ENCODE measurements at regions not wholly inside any gene's neighbourhood (a gene's known extent, or its start where the extent isn't known, plus 50 kb on each side); places are given as distances from the start of the nearest gene placed in this dataset.

GRCh38 chr10:43809211-43809930 lies 160.7 kb upstream of the ZNF32 start:
- H3K27ac Mint-ChIP-seq: no peak overlapping the region
- no peak overlapping the region for H2AFZ ChIP-seq (ENCODE audit: insufficient read depth, low read depth, low read length, poor library complexity, severe bottlenecking)
- no peak for DNase-seq
- no peaks in the 10 kb centered on the region for H3K9me3 Mint-ChIP-seq
- no peak overlapping the region for H3K4me3 Mint-ChIP-seq
- no peaks in the 10 kb centered on the region for H3K79me2 ChIP-seq (ENCODE audit: insufficient read depth, low read length)
- no peaks in the 10 kb centered on the region for H3K4me1 ChIP-seq (ENCODE audit: control insufficient read depth in 1 of 2, insufficient read depth in 2 of 2, low read length in 2 of 2)
- no peaks in the 10 kb centered on the region for H3K36me3 Mint-ChIP-seq
- H3K9ac ChIP-seq (ENCODE audit: insufficient read depth, low read length, poor library complexity, severe bottlenecking): no peak overlapping the region
- peaks cover 11% of the 10 kb centered on the region for H3K4me1 Mint-ChIP-seq
- no peaks in the 10 kb centered on the region for H3K36me3 ChIP-seq (replicated peaks in 1 of 2; ENCODE audit: control insufficient read depth in 1 of 2, insufficient read depth in 2 of 2, low read length in 2 of 2)
- H3K4me3 ChIP-seq (replicated peaks in 1 of 3; ENCODE audit: low read depth in 2 of 3, low read length in 3 of 3): no peak overlapping the region
- no peaks in the 10 kb centered on the region for H3K27me3 ChIP-seq (ENCODE audit: control insufficient read depth in 2 of 2, insufficient read depth in 2 of 2, low read length in 2 of 2)
- no peak overlapping the region for H3K27ac ChIP-seq (ENCODE audit: low read depth in 1 of 2, low read length in 2 of 2)
- TF ChIP-seq CTCF (IDR thresholded peaks at IDR 0.05): no peak
- WGBS (ENCODE audit: insufficient coverage): 94% methylated on average over 6 of the region's 8 CpGs
- H3K27me3 Mint-ChIP-seq (ENCODE audit: low read depth in 3 of 3): peaks cover 0 to 4% (median 3%) of the 10 kb centered on the region in 3 donors
- intact Hi-C loops (cut with micrococcal nuclease): no loop called here
- no peak overlapping the region for H3K4me2 ChIP-seq (replicated peaks; ENCODE audit: extremely low read depth, low read length, poor library complexity, severe bottlenecking)
- H4K20me1 ChIP-seq (ENCODE audit: insufficient read depth, low read length): no peaks in the 10 kb centered on the region
- no peaks in the 10 kb centered on the region for H3K9me3 ChIP-seq (replicated peaks in 1 of 2; ENCODE audit: control insufficient read depth in 1 of 2, insufficient read depth in 1 of 2, low read length in 2 of 2)

GRCh38 chr10:43808136-43808535 lies 159.5 kb upstream of the ZNF32 start:
- no peak overlapping the region for H3K27ac Mint-ChIP-seq
- peaks cover 2 to 5% (median 3%) of the 10 kb centered on the region in 3 donors for H3K27me3 Mint-ChIP-seq (ENCODE audit: low read depth in 3 of 3)
- H4K20me1 ChIP-seq (ENCODE audit: insufficient read depth, low read length): no peaks in the 10 kb centered on the region
- H3K4me1 ChIP-seq (ENCODE audit: control insufficient read depth in 1 of 2, insufficient read depth in 2 of 2, low read length in 2 of 2): no peaks in the 10 kb centered on the region
- H2AFZ ChIP-seq (ENCODE audit: insufficient read depth, low read depth, low read length, poor library complexity, severe bottlenecking): no peak overlapping the region
- H3K4me3 ChIP-seq (replicated peaks in 1 of 3; ENCODE audit: low read depth in 2 of 3, low read length in 3 of 3): no peak overlapping the region
- no peak overlapping the region for H3K4me2 ChIP-seq (replicated peaks; ENCODE audit: extremely low read depth, low read length, poor library complexity, severe bottlenecking)
- H3K27me3 ChIP-seq (ENCODE audit: control insufficient read depth in 2 of 2, insufficient read depth in 2 of 2, low read length in 2 of 2): no peaks in the 10 kb centered on the region
- no peak overlapping the region for H3K9ac ChIP-seq (ENCODE audit: insufficient read depth, low read length, poor library complexity, severe bottlenecking)
- no peaks in the 10 kb centered on the region for H3K9me3 ChIP-seq (replicated peaks in 1 of 2; ENCODE audit: control insufficient read depth in 1 of 2, insufficient read depth in 1 of 2, low read length in 2 of 2)
- no peak overlapping the region for H3K4me3 Mint-ChIP-seq
- H3K79me2 ChIP-seq (ENCODE audit: insufficient read depth, low read length): no peaks in the 10 kb centered on the region
- no peaks in the 10 kb centered on the region for H3K36me3 ChIP-seq (replicated peaks in 1 of 2; ENCODE audit: control insufficient read depth in 1 of 2, insufficient read depth in 2 of 2, low read length in 2 of 2)
- WGBS (ENCODE audit: insufficient coverage): 5% methylated on average over 3 of the region's 3 CpGs
- peaks cover 0 to 1% (median 0%) of the 10 kb centered on the region in 7 donors for H3K9me3 Mint-ChIP-seq
- H3K36me3 Mint-ChIP-seq: no peaks in the 10 kb centered on the region
- intact Hi-C loops (cut with micrococcal nuclease): no loop called here
- no peak for DNase-seq
- peaks cover 11% of the 10 kb centered on the region for H3K4me1 Mint-ChIP-seq
- H3K27ac ChIP-seq (ENCODE audit: low read depth in 1 of 2, low read length in 2 of 2): no peak overlapping the region
- no peak for TF ChIP-seq CTCF (IDR thresholded peaks at IDR 0.05)
